ENCODE measurements at regions not wholly inside any gene's neighbourhood (a gene's known extent, or its start where the extent isn't known, plus 50 kb on each side); places are given as distances from the start of the nearest gene placed in this dataset.

DNA sequence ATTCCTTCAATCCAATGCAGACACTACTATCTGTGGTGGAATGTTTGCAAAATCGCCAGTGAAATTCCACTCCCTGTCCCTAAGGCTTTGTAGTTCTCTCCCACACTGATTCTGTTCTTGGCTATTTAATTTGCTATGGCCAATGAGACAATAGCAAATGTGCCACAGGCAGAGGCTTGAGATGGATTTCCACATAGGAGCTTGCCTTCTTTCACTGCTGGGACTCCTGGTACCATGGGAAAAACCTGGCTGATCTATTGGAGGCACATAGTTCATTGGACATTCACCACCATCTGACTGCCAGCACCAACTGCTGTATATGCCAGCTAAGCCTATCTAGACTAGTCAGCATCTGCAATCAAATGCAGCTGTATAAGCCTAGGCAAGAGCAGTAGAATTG is 103.8 kb downstream of the NR1D2 start:
- TF ChIP-seq CTCF (IDR thresholded peaks at IDR 0.05) (no peak), POLR2A (IDR thresholded peaks at IDR 0.05) (no peak)

Data from thyroid gland (tissue), 4 donors.